GM19455 (cell line): ENCODE measurements at regions not wholly inside any gene's neighbourhood (a gene's known extent, or its start where the extent isn't known, plus 50 kb on each side); places are given as distances from the start of the nearest gene placed in this dataset.
"Not testable (repeated sequence)": the region's sequence is repeated elsewhere in the genome, so short reads cannot be mapped to it uniquely, and the experiment has no call there.

ENCODE experiments used
- ATAC-seq: cut with Tn5 transposase; IDR thresholded peaks from one replicate; pipeline ENCODE4 v1.9.1; 2021; ENCODE audit not compliant: unreplicated experiment

- no peak for ATAC-seq
These were observed 187.0 kb upstream of the ADCY2 start for GRCh38 chr5:7208938-7209337.

- ATAC-seq, result no peak
These were observed 186.3 kb upstream of the ADCY2 start for GRCh38 chr5:7209658-7210057.

- no peak for ATAC-seq
These were observed 185.4 kb upstream of the ADCY2 start for GRCh38 chr5:7210549-7210948.

DNA sequence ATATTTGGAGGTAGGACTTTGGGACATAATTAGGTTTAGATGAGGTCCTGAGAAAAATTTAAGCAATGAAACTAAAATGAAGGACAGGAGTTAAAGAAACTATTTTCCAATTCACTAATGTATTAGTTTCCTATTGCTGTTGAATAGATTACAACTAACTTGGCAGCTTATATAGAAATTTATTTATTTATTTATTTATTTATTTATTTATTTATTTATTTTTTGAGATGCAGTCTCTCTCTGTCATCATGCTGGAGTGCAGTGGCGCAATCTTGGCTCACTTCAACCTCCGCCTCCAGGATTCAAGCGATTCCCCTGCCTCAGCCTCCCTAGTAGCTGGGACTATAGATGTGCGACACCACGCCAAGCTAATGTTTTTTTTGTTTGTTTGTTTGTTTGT lies 182.4 kb upstream of the ADCY2 start:
- ATAC-seq, result no peak

GRCh38 chr5:7214906-7215416 lies 181.0 kb upstream of the ADCY2 start:
- ATAC-seq, result no peak

DNA sequence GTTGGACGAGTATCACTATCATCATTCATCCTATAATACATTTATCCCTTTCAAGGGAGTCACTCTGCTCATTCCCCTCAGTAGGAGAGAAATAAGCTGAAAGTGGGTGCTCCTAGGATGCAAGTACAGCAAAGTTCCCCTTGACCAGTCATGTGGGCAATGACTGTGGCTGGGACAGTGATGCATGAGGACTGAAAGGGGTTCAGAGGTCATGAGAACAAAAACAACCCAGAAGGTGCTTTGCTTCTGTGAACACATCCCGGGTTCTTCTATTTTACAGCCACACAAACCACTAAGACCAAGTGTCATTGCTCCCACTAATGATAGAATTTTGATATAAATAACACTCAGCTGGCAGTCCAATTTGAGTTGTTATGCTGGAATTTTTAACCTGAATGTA lies 177.8 kb upstream of the ADCY2 start:
- ATAC-seq, result no peak

GRCh38 chr5:7220156-7220555 lies 175.8 kb upstream of the ADCY2 start:
- no peak for ATAC-seq

GRCh38 chr5:7221041-7221440 lies 174.9 kb upstream of the ADCY2 start:
- no peak for ATAC-seq

GRCh38 chr5:7225826-7226225 lies 170.1 kb upstream of the ADCY2 start:
- ATAC-seq, result no peak

GRCh38 chr5:7242118-7242710 lies 153.7 kb upstream of the ADCY2 start:
- ATAC-seq, result no peak

DNA sequence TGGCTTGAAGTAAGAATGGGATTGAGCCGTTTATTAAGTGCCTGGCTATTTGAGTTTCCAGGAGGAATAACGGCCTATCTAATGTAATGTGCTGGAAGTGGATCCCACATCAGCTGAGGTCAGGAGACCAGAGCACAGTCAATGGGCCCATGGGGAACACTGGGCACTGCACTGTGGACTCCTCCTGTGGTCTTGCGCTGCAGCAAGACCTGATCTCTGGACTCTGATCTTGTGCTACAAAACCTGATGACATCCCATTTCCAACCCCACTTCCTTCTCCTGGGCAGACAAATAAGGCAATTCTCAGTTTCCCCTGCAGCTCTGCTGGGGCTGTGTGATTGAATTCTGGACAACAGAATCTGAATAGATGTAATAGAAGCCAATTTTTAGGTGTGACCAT lies 151.7 kb upstream of the ADCY2 start:
- no peak for ATAC-seq

DNA sequence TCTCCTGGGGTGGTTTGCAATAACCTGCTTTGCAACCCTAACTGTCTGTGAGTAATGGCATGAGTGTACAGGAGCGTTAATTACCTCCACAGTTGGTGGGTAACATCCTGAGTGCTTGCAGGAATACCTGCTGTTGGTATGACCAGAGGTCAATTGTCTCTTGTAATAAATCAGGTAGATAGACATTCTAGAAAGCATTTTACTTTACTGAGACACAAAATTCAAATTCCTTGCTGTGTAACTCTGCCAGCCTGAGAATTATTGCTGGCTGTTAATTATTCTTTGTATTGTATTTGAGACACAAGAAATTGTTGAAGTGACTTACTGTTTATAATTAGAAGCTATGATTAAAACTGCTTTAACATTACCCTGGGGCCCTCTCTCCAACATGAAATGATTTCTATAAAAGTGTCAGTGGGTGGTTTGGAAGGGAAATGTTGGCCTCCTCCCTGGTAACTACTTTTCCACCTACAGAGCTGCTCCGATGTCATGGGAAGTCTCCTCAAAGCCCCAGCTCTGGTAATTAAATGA lies 150.8 kb upstream of the ADCY2 start:
- ATAC-seq, result no peak

DNA sequence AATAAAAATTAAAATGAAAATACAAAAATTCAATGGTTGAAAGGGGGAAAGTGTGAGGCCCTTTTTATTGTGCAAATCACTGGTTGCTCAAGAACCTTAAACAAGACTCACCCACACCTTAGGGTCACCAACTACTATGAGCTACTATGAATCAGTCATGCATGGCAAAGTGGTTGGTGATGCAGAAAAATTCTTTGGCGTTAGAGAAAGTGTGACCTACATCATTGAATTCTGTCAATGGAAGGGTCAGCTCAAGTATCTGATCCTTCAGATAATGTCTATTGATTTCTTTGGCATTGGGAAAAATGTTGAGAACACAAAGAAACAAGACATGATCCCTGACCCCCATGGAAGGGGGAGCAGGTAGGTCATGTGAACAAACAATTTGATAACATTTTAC lies 149.7 kb upstream of the ADCY2 start:
- ATAC-seq, result no peak

GRCh38 chr5:7250004-7250403 lies 145.9 kb upstream of the ADCY2 start:
- ATAC-seq, result no peak

DNA sequence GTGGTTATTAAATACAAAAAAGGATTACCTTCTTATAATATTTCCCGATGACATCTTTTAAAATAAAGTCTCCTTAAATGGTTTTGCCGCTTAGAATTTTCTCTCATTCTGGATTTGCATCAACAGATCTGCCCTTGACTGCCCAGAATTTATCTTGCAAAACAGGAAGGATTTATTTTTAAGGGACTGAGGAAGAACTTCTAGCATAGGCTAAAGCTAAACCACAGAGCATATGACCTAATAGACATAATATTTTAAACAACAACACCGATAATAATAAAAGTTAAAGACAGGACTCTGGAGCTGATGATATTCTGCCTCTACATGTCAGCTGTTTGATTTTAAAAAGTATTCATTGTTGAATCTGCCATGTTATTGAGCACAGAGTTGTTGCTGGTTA lies 145.3 kb upstream of the ADCY2 start:
- no peak for ATAC-seq

- ATAC-seq, result no peak
These were observed 144.8 kb upstream of the ADCY2 start for GRCh38 chr5:7251132-7251531.

DNA sequence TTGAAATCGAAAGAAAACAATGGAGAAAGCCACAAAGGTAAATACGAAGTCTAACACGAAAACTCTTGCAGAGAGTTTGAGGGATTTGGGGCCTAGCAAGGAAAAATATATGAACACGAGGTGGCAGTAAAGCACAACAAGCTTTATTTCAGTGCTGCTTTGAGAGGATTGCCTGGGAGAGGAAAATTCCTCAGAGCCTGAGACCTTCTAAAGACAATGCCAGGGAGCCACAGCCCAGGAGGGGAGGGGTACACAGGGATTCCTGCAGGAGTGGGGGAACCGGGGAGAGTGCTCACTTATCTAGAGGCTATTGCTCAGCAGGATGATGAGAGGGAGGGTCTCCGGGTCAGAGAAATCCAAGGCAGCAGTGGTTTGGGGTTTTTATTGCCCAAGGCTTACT lies 134.9 kb upstream of the ADCY2 start:
- ATAC-seq, result no peak

- no peak for ATAC-seq
These were observed 134.0 kb upstream of the ADCY2 start for GRCh38 chr5:7261900-7262299.

GRCh38 chr5:7263398-7264015 lies 132.4 kb upstream of the ADCY2 start:
- not testable (repeated sequence) for ATAC-seq

GRCh38 chr5:7265776-7266175 lies 130.2 kb upstream of the ADCY2 start:
- ATAC-seq, result not testable (repeated sequence)

DNA sequence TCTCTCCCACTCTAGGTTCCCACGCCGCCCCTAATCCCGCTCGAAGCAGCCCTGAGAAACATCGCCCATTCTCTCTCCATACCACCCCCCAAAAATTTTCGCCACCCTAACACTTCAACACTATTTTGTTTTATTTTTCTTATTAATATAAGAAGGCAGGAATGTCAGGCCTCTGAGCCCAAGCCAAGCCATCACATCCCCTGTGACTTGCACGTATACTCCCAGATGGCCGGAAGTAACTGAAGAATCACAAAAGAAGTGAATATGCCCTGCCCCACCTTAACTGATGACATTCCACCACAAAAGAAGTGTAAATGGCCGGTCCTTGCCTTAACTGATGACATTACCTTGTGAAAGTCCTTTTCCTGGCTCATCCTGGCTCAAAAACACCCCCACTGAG lies 127.2 kb upstream of the ADCY2 start:
- ATAC-seq, result not testable (repeated sequence)

DNA sequence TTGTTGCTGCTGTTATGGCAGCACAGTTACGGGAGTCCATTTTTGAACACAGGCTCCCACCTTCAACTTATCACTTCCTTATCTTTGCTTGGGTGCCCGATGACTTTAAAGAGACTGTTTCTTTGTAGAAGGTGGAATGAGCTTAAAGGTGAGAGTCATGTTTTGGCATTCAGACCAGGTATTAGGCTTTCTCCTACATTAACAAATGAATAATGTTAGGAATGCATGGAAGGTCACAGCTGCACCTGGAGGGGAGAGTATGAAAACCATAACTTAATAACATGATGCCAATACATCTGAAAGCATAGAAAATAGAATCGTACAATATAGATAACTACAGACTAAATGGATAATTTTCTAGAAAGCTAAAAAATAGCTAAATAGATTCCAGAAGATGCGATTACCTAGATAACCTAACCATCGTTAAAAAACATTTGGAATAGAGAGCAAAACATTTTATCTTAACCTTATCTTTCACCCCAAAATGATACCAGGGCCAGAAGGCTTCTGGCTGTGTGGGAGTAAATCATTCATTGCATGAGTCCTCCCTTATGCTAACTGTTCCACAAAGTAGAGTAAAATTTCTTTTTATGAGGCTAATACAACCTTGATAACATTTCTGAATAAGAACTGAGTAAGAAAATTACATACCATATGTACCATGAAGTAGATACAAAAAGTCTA lies 126.2 kb upstream of the ADCY2 start:
- ATAC-seq, result no peak
